GM20431 (cell line): ENCODE measurements at regions not wholly inside any gene's neighbourhood (a gene's known extent, or its start where the extent isn't known, plus 50 kb on each side); places are given as distances from the start of the nearest gene placed in this dataset.
"Not testable (repeated sequence)": the region's sequence is repeated elsewhere in the genome, so short reads cannot be mapped to it uniquely, and the experiment has no call there.

Experiments used
- in situ Hi-C: fragments of 300-500 bp; cut with MseI, MboI; formaldehyde crosslinking; loops from one replicate; pipeline ENCODE4 v1.15.0; 2020; ENCODE audit warnings: low sequenced_read_pairs; ENCODE audit not compliant: unreplicated experiment

GRCh38 chr5:58181578-58182286 lies 278.2 kb downstream of the PLK2 start:
- in situ Hi-C loops: no loop called here

DNA sequence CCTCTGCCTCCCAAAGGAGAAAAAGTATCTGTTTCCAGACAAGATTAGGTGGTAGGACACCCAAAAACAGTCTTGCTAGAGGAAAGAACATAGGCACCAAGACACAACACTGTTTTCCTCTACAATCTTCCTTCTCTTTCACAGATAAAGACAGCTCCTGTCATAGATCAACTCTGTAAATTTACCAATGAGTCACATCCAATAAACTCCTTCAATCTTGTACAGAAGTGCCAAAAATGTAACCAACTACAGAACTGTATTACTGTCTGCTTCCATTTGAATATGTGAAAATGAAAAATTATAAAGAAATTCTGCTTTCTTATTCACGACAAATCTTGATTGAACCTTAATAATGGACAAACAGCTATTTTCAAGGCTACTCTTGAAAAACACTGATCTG lies 286.9 kb downstream of the PLK2 start:
- in situ Hi-C loops: no loop called here

DNA sequence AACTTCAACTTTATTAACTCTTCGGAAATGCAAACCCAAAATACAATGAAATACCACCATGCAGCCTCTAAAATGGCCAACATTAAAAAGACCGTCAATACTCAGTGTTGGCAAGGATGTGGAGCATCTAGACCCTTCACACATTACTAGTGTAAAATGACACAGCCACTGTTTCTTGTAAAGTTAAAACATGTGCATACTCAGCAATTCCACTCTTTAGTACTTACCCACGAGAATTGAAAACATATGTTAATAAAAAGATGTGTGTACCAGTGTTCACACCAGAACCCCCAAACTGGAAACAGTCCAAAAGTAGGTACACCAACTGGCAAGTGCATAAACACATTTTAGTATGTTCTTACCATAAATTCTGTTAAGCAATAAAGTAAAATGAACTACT lies 294.7 kb downstream of the PLK2 start:
- in situ Hi-C loops: no loop called here

GRCh38 chr5:58161889-58162288 lies 298.0 kb downstream of the PLK2 start:
- in situ Hi-C loops: not testable (repeated sequence)

DNA sequence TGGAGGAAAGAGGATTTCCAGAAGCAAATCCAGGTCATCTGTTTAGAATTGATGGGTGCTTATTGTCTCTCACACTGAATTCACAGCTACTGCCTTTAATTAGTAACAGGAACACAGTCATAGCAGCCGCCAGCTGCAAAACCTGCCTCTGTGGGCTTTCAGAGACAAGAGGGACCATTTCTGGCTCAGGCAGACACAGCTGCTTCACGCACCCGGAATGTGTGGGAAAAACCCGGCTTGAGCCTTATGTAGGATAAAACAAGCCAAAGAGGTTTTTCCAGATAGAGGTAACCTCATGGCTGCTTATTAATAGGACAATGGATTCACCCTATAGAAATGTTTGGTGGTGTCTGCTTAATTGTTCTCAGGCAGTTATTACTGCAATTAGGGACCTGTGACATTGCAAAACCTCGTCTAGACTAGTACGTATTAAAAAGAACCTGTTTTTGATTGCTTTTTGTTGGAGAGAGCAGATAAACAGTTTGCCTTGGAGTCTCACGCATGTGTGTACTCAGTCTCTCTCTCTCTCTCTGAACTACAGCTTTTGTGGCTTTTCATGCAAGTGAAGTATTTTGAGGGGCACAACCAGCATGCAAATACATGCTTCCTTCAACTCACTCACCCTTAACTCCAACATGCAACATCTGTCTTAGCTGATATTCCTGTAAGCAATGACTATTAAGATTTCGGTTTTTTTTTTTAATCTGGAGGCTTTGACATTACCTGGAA lies 302.7 kb downstream of the PLK2 start:
- in situ Hi-C loops: no loop called here

GRCh38 chr5:58156361-58156760 lies 303.5 kb downstream of the PLK2 start:
- in situ Hi-C loops: no loop called here

DNA sequence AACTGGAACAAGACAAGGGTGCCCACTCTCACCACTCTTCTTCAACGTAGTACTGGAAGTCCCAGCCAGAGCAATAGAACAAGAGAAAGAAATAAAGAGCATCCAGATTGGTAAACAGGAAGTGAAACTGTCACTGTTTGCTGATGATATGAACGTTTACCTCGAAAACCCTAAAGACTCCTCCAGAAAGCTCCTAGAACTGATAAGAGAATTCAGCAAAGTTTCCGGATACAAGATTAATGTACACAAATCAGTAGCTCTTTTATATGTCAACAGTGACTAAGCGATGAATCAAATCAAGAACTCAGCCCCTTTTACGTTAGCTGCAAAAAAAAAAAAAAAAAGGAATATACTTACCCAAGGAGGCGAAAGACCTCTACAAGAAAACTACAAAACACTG lies 306.6 kb downstream of the PLK2 start:
- in situ Hi-C loops: no loop called here

- in situ Hi-C loops: no loop called here
Observed at GRCh38 chr5:58151414-58151813, 308.5 kb downstream of the PLK2 start.

DNA sequence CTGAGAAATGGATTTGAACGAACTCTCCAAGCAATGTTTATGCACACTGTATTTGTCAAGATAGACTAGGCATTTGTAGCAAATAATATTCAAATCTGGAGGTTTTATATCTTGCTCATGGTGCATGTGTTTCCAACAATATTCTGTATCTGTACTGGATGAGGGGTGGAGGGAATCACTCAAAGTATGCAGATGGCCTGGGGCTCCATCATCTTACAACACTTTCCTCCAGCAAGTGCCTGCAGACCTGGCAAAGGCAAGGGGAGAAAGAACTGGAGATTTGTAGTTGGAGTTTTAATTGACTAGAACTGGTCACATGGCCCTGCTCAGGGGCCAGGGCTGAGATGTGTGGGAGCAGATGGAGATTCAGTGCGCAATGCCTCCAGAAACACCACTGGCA lies 309.0 kb downstream of the PLK2 start:
- in situ Hi-C loops: no loop called here

- in situ Hi-C loops: no loop called here
Observed at GRCh38 chr5:58149746-58150145, 310.1 kb downstream of the PLK2 start.

- in situ Hi-C loops: no loop called here
Observed at GRCh38 chr5:58149345-58149744, 310.5 kb downstream of the PLK2 start.

GRCh38 chr5:58148254-58148775 lies 311.6 kb downstream of the PLK2 start:
- in situ Hi-C loops: no loop called here

GRCh38 chr5:58145397-58145934 lies 314.4 kb downstream of the PLK2 start:
- in situ Hi-C loops: no loop called here

DNA sequence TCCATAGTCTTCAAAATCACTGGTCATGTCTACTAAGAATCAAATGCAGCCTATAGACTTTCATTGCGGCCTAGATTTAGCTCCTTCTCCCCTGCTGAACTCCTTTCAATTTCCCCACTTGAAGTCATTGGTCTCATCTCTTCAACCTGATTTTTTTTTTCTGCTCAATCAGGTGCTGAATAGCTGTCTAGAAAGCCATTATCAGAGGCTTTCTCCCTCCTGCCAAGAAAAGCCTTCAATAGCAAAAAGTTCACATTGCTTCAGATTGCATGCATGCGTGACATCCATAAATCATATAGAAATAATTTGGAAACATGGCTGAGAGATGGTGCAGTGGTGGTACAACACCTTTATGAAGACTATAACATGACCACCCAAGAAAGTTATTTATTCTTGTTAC lies 316.2 kb downstream of the PLK2 start:
- in situ Hi-C loops: no loop called here

DNA sequence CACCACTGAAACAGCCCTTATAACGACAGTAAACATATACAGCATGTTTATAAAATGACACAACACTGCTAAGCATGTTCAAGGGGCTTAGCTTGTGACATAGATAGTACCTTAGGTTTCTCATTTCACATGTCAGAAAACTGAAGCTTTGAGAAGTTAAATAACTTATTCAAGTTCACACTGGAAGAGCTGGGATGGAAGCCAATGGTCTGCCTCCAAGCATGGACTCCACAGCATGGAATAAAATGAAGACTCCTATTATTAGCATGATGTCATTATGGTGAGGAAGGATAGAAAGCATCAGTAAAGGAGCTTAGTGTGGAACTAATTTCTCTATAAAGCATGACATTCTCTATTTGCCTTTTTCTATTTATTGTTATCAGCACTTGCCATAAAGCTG lies 316.7 kb downstream of the PLK2 start:
- in situ Hi-C loops: no loop called here

- in situ Hi-C loops: no loop called here
Observed at GRCh38 chr5:58138791-58139190, 321.1 kb downstream of the PLK2 start.

DNA sequence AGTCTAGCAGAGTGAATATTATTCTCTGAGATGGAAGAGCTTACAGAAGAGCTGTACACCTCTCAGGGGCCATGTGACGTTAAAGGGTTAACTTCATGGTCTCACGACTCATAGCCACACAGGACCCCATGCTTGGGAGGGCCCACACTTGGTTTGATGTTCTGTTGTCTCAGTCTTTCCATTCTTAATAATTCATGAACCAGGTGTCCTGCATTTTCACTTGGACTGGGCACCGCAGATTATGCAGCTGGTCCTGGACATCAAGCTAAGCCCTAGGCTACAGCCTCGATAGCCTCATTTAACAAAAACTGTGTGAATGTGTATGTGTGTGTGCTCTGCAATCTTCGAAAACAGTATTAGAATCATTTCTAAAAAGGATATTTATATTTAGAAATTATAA lies 323.5 kb downstream of the PLK2 start:
- in situ Hi-C loops: no loop called here

DNA sequence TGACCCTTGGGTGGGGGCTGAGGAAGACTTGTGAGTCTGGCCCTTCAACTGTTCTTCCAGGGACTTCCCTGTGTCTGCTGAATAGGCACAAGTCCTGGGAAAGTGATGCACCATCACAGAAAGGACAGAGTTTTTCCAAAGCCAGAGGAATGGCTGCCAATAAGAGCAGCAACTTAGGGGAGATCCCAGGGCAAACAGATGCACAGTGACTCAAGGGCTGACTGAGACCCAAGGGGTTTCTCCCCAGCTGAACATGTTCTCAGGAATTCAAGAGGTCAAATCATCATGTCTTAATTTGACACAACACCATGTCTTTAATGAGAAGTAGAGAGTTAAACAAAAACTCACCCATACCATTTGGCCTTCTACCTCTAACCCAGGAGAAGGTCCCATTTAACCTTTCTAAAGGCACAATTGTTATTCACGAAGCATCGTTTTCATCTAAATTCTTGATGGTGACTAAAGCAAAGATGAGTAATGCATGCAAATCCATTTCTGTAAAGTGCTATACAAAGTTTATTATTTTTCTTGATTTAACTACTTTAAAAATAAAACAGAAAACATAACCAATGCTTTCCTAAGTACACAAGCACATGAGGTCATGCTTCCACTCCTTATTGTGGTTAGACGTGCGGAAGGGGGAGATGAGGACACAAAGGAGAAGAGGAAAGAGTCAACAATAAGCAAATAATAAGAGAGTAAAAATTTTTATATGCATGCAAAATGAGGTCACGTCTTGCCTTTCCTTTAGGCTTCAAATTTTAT lies 324.1 kb downstream of the PLK2 start:
- in situ Hi-C loops: no loop called here

- in situ Hi-C loops: no loop called here
Observed at GRCh38 chr5:58133631-58134296, 326.1 kb downstream of the PLK2 start.

GRCh38 chr5:58133216-58133615 lies 326.7 kb downstream of the PLK2 start:
- in situ Hi-C loops: no loop called here
